Sciatic nerve (tissue), 2 donors: ENCODE measurements at regions not wholly inside any gene's neighbourhood (a gene's known extent, or its start where the extent isn't known, plus 50 kb on each side); places are given as distances from the start of the nearest gene placed in this dataset.
"Not testable (repeated sequence)": the region's sequence is repeated elsewhere in the genome, so short reads cannot be mapped to it uniquely, and the experiment has no call there.

Experiments used
- ATAC-seq: fragments of 200-7000 bp; cut with Tn5 transposase; one replicate; pipeline ENCODE4 v1.9.1; 2020; ENCODE audit warnings: mild to moderate bottlenecking, moderate library complexity
- DNase-seq: peaks from one replicate; pipeline ENCODE4 v3.0.0-alpha.2; 2020; ENCODE audit warnings: low spot score
- intact Hi-C: fragments of 100-400 bp; cut with DNase I; formaldehyde crosslinking; loops from one replicate; pipeline ENCODE4 v1.14.2; 2022
- donor health status: DM: no; HTN: no; CAD: no.
- donor health status: DM: no; HTN: no; CAD: no.

GRCh38 chr6:170095273-170095981, 195.5 kb downstream of the DLL1 start:
- peak; percentile 51 for DNase-seq
- intact Hi-C loops = no loop called here
- no peak for ATAC-seq

- intact Hi-C loops = no loop called here
- ATAC-seq (no peak), DNase-seq (peak; percentile 49)
Observed at GRCh38 chr6:170094686-170095272, 196.1 kb downstream of the DLL1 start.

GRCh38 chr6:170093658-170094596, 197.0 kb downstream of the DLL1 start:
- ATAC-seq (no peak), DNase-seq (peak; percentile 54)
- intact Hi-C loops = no loop called here

GRCh38 chr6:170093276-170093657, 197.6 kb downstream of the DLL1 start:
- DNase-seq (peak; percentile 25), ATAC-seq (no peak)
- intact Hi-C loops = no loop called here

- intact Hi-C loops = no loop called here
- peak; percentile 4 for DNase-seq
- no peak for ATAC-seq
Observed at GRCh38 chr6:170092826-170093225, 198.1 kb downstream of the DLL1 start.

- DNase-seq (peak; percentile 28), ATAC-seq (no peak)
- intact Hi-C loops = no loop called here
Observed at GRCh38 chr6:170091639-170092579, 199.0 kb downstream of the DLL1 start.

GRCh38 chr6:170091000-170091638, 199.8 kb downstream of the DLL1 start:
- DNase-seq (peak; percentile 40), ATAC-seq (no peak)
- intact Hi-C loops = no loop called here

GRCh38 chr6:170090561-170090960, 200.3 kb downstream of the DLL1 start:
- intact Hi-C loops = no loop called here
- peak; percentile 8 for DNase-seq

GRCh38 chr6:170089963-170090362, 200.9 kb downstream of the DLL1 start:
- ATAC-seq (no peak), DNase-seq (peak; percentile 50)
- intact Hi-C loops = no loop called here

More at GRCh38 chr6:170090561-170090960, 200.3 kb downstream of the DLL1 start:
- ATAC-seq = no peak

- ATAC-seq (peak; percentile 29), DNase-seq (peak; percentile 56)
- intact Hi-C loops = no loop called here
Observed at GRCh38 chr6:170088582-170088955, 202.3 kb downstream of the DLL1 start.

GRCh38 chr6:170087941-170088581, 202.8 kb downstream of the DLL1 start:
- peak; percentile 59 for DNase-seq
- ATAC-seq = peak; percentile 64
- intact Hi-C loops = no loop called here

GRCh38 chr6:170087421-170087780, 203.5 kb downstream of the DLL1 start:
- DNase-seq = peak; percentile 42
- ATAC-seq, intact Hi-C loops: not testable (repeated sequence)

- ATAC-seq (no peak), DNase-seq (peak; percentile 47)
- intact Hi-C loops = no loop called here
Observed at GRCh38 chr6:170086639-170087420, 204.0 kb downstream of the DLL1 start.

- intact Hi-C loops = no loop called here
Observed at GRCh38 chr6:170085475-170086401, 205.1 kb downstream of the DLL1 start.

GRCh38 chr6:170084166-170084730, 206.6 kb downstream of the DLL1 start:
- no peak for ATAC-seq
- peak; percentile 34 for DNase-seq
- intact Hi-C loops = no loop called here

More at GRCh38 chr6:170085475-170086401, 205.1 kb downstream of the DLL1 start:
- no peak for ATAC-seq
- peak; percentile 42 for DNase-seq
